ENCODE measurements at regions not wholly inside any gene's neighbourhood (a gene's known extent, or its start where the extent isn't known, plus 50 kb on each side); places are given as distances from the start of the nearest gene placed in this dataset.

GRCh38 chr3:189393598-189393997 lies 221.8 kb downstream of the TPRG1 start:
- no peaks in the 10 kb centered on the region for H3K4me1 ChIP-seq (ENCODE audit: control insufficient read depth in 4 of 4, insufficient read depth in 4 of 4, low read length in 3 of 4)
- H3K27ac ChIP-seq (ENCODE audit: low read depth in 1 of 2, low read length in 2 of 2) = no peak overlapping the region
- DNase-seq (ENCODE audit: low spot score) = no peak
- H3K9ac ChIP-seq (ENCODE audit: low read depth in 1 of 2, low read length in 2 of 2) = no peak overlapping the region
- no peaks in the 10 kb centered on the region for H3K27me3 ChIP-seq (ENCODE audit: control insufficient read depth in 4 of 4, insufficient read depth in 4 of 4, low read length in 3 of 4)
- 80% methylated on average over 5 of the region's 5 CpGs for whole genome bisulfite sequencing
- no peak overlapping the region for H3K4me3 ChIP-seq (ENCODE audit: low read depth in 1 of 3, low read length in 3 of 3)
- no peak for TF ChIP-seq HNF4A (conservative IDR thresholded peaks at IDR 0.05)
- no peak for TF ChIP-seq YY1 (IDR thresholded peaks at IDR 0.05)
- TF ChIP-seq GABPA (IDR thresholded peaks at IDR 0.05 in 1 of 2, conservative IDR thresholded peaks at IDR 0.05 in 1 of 2) = no peak
- no peak for TF ChIP-seq ATF3 (IDR thresholded peaks at IDR 0.05)
- TF ChIP-seq RXRA (IDR thresholded peaks at IDR 0.05) = no peak
- TF ChIP-seq SP1 (IDR thresholded peaks at IDR 0.05) = no peak
- TF ChIP-seq FOXA2 (IDR thresholded peaks at IDR 0.05) = no peak
- no peak for TF ChIP-seq JUND (IDR thresholded peaks at IDR 0.05)
- TF ChIP-seq CTCF (IDR thresholded peaks at IDR 0.05; ENCODE audit: low read depth, low read length, missing input control) = no peak
- no peak for TF ChIP-seq FOXA1 (IDR thresholded peaks at IDR 0.05)
- TF ChIP-seq NR2F2 (IDR thresholded peaks at IDR 0.05) = no peak
- TF ChIP-seq RAD21 (IDR thresholded peaks at IDR 0.05) = no peak
- no peak for TF ChIP-seq EGR1 (IDR thresholded peaks at IDR 0.05; ENCODE audit: low read depth in 2 of 2)
- no peak for TF ChIP-seq TAF1 (conservative IDR thresholded peaks at IDR 0.05)
- no peak for TF ChIP-seq HNF4G (IDR thresholded peaks at IDR 0.05)
- TF ChIP-seq REST (IDR thresholded peaks at IDR 0.05) = no peak
- TF ChIP-seq MAX (IDR thresholded peaks at IDR 0.05) = no peak
- TF ChIP-seq ZBTB33 (IDR thresholded peaks at IDR 0.05) = no peak
- H3K9me3 ChIP-seq (ENCODE audit: control insufficient read depth in 4 of 4, low read length in 3 of 4) = no peaks in the 10 kb centered on the region
- H3K36me3 ChIP-seq (ENCODE audit: control insufficient read depth in 4 of 4, insufficient read depth in 3 of 4, low read depth in 1 of 4, low read length in 3 of 4) = no peaks in the 10 kb centered on the region

Data from liver (tissue), 8 donors.